Mesothelial cell of epicardium (in vitro differentiated cells): ENCODE measurements at regions not wholly inside any gene's neighbourhood (a gene's known extent, or its start where the extent isn't known, plus 50 kb on each side); places are given as distances from the start of the nearest gene placed in this dataset.

Source experiments
- DNase-seq, 2 experiments: peaks; one replicate each; pipeline ENCODE4 v3.0.0; 2021; ENCODE audit warnings: low spot score in 2 of 2; ENCODE audit not compliant: unreplicated experiment in 2 of 2
- H3K27ac Mint-ChIP-seq: 2 replicates; pipeline ENCODE4 v1.8.0; 2021; ENCODE audit warnings: mixed read lengths
- H3K27me3 Mint-ChIP-seq: 2 replicates; pipeline ENCODE4 v1.8.0; 2021; ENCODE audit warnings: low read depth, mixed read lengths
- H3K36me3 Mint-ChIP-seq: 2 replicates; pipeline ENCODE4 v1.8.0; 2021; ENCODE audit warnings: mixed read lengths
- H3K4me1 Mint-ChIP-seq: 2 replicates; pipeline ENCODE4 v1.8.0; 2021; ENCODE audit warnings: mixed read lengths
- H3K4me3 Mint-ChIP-seq: 2 replicates; pipeline ENCODE4 v1.8.0; 2021; ENCODE audit warnings: mild to moderate bottlenecking, moderate library complexity, mixed read lengths
- H3K9me3 Mint-ChIP-seq: 2 replicates; pipeline ENCODE4 v1.8.0; 2021; ENCODE audit warnings: mixed read lengths
- CTCF ChIP-seq: fragments of 200-600 bp; sonication (generic); IDR thresholded peaks from one replicate; pipeline ENCODE4 v1.5.0; 2021; ENCODE audit warnings: antibody characterized with exemption; ENCODE audit not compliant: unreplicated experiment

- DNase-seq = no peak
- H3K4me1 Mint-ChIP-seq = peaks cover 18% of the 10 kb centered on the region
- H3K27me3 Mint-ChIP-seq = no peaks in the 10 kb centered on the region
- no peaks in the 10 kb centered on the region for H3K36me3 Mint-ChIP-seq
- TF ChIP-seq CTCF = no peak
- no peaks in the 10 kb centered on the region for H3K9me3 Mint-ChIP-seq
- H3K27ac Mint-ChIP-seq = no peak overlapping the region
- H3K4me3 Mint-ChIP-seq = no peak overlapping the region
Observed at GRCh38 chr2:129724021-129724757, 255.3 kb upstream of the RAB6C start.

- DNase-seq = no peak
- Mint-ChIP-seq H3K4me1 (peaks cover 25% of the 10 kb centered on the region), H3K36me3 (no peaks in the 10 kb centered on the region), H3K27me3 (no peaks in the 10 kb centered on the region), H3K4me3 (no peak overlapping the region), H3K9me3 (no peaks in the 10 kb centered on the region), H3K27ac (no peak overlapping the region)
- TF ChIP-seq CTCF = no peak
Observed at GRCh38 chr2:129726216-129726615, 253.2 kb upstream of the RAB6C start.

GRCh38 chr2:129727286-129727685 is 252.2 kb upstream of the RAB6C start:
- no peaks in the 10 kb centered on the region for H3K9me3 Mint-ChIP-seq
- H3K27ac Mint-ChIP-seq = no peak overlapping the region
- peaks cover 22% of the 10 kb centered on the region for H3K4me1 Mint-ChIP-seq
- H3K36me3 Mint-ChIP-seq = no peaks in the 10 kb centered on the region
- no peak for TF ChIP-seq CTCF
- H3K4me3 Mint-ChIP-seq = no peak overlapping the region
- no peaks in the 10 kb centered on the region for H3K27me3 Mint-ChIP-seq
- no peak for DNase-seq

GRCh38 chr2:129728035-129728972 is 251.2 kb upstream of the RAB6C start:
- no peaks in the 10 kb centered on the region for H3K36me3 Mint-ChIP-seq
- H3K4me3 Mint-ChIP-seq = no peak overlapping the region
- H3K27ac Mint-ChIP-seq = no peak overlapping the region
- no peak for TF ChIP-seq CTCF
- peaks cover 12% of the 10 kb centered on the region for H3K4me1 Mint-ChIP-seq
- DNase-seq = no peak
- no peaks in the 10 kb centered on the region for H3K9me3 Mint-ChIP-seq
- no peaks in the 10 kb centered on the region for H3K27me3 Mint-ChIP-seq

GRCh38 chr2:129729011-129729410 is 250.5 kb upstream of the RAB6C start:
- Mint-ChIP-seq H3K27ac (no peak overlapping the region), H3K4me3 (no peak overlapping the region), H3K4me1 (peaks cover 10% of the 10 kb centered on the region), H3K9me3 (no peaks in the 10 kb centered on the region), H3K27me3 (no peaks in the 10 kb centered on the region), H3K36me3 (no peaks in the 10 kb centered on the region)
- no peak for DNase-seq
- TF ChIP-seq CTCF = no peak
